IMR-90 (cell line): ENCODE measurements at regions not wholly inside any gene's neighbourhood (a gene's known extent, or its start where the extent isn't known, plus 50 kb on each side); places are given as distances from the start of the nearest gene placed in this dataset.

Experiments used
- ATAC-seq: fragments of 200-7000 bp; cut with Tn5 transposase; 2 replicates; pipeline ENCODE4 v1.9.1; 2020; ENCODE audit warnings: low read depth, mild to moderate bottlenecking, moderate library complexity
- BruUV-seq: library from RNA; stranded (reverse); fragments of 400-500 nt; replicated peaks from 2 replicates; lab custom pipeline; 2021; lab: Mats Ljungman, UMichigan
- CTCF ChIA-PET: fragments of 300-600 bp; formaldehyde crosslinking; extraction: SDS; loops from one replicate; lab custom pipeline; 2021; ENCODE audit warnings: antibody characterized with exemption; lab: Yijun Ruan, JAX
- POLR2A ChIA-PET: fragments of 300-600 bp; sonication (Branson Sonifier 250); formaldehyde crosslinking; loops from one replicate; lab custom pipeline; 2022; ENCODE audit warnings: antibody characterized with exemption; ENCODE audit not compliant: unreplicated experiment; lab: Charles Lee
- DNase-seq: peaks from one replicate; pipeline ENCODE4 v3.0.0; 2013
- H2AFZ ChIP-seq: replicated peaks from 2 replicates; pipeline ENCODE3; 2013; ENCODE audit warnings: low read length, mild to moderate bottlenecking; ENCODE audit not compliant: poor library complexity
- H2AK5ac ChIP-seq: 2 replicates; pipeline ENCODE4 v1.6.1; 2013; ENCODE audit warnings: low read depth, low read length, inconsistent platforms
- H2AK9ac ChIP-seq: replicated peaks from 2 replicates; pipeline ENCODE3; 2013; ENCODE audit warnings: mild to moderate bottlenecking, low read depth, low read length, moderate library complexity; ENCODE audit not compliant: poor library complexity
- H2BK120ac ChIP-seq: 2 replicates; pipeline ENCODE4 v1.6.1; 2013; ENCODE audit warnings: low read depth, low read length, inconsistent platforms
- H2BK15ac ChIP-seq: 3 replicates; pipeline ENCODE4 v1.6.1; 2013; ENCODE audit warnings: low read depth, low read length, inconsistent platforms
- H2BK20ac ChIP-seq: 2 replicates; pipeline ENCODE4 v1.6.1; 2013; ENCODE audit warnings: low read depth, mild to moderate bottlenecking, inconsistent platforms, low read length, moderate library complexity
- H2BK5ac ChIP-seq: 2 replicates; pipeline ENCODE4 v1.6.1; 2013; ENCODE audit warnings: mild to moderate bottlenecking, low read depth, low read length, inconsistent platforms; ENCODE audit not compliant: poor library complexity, severe bottlenecking
- H3K14ac ChIP-seq: replicated peaks from 2 replicates; pipeline ENCODE4 v1.6.1; 2013; ENCODE audit warnings: low read depth, low read length, inconsistent platforms
- H3K18ac ChIP-seq: 2 replicates; pipeline ENCODE4 v1.6.1; 2013; ENCODE audit warnings: low read depth, low read length, control low read depth
- H3K23ac ChIP-seq: 2 replicates; pipeline ENCODE4 v1.6.1; 2013; ENCODE audit warnings: low read depth, low read length, inconsistent platforms
- H3K27ac ChIP-seq: 2 replicates; pipeline ENCODE4 v1.5.1; 2013; ENCODE audit warnings: mild to moderate bottlenecking, control low read depth, low read length; ENCODE audit not compliant: insufficient read depth
- H3K27me3 ChIP-seq: 2 replicates; pipeline ENCODE4 v1.6.1; 2013; ENCODE audit warnings: low read length; ENCODE audit not compliant: control insufficient read depth, insufficient read depth
- H3K36me3 ChIP-seq: 2 replicates; pipeline ENCODE4 v1.6.1; 2013; ENCODE audit warnings: low read length, mixed read lengths; ENCODE audit not compliant: control insufficient read depth, insufficient read depth
- H3K4ac ChIP-seq: 2 replicates; pipeline ENCODE4 v1.6.1; 2013; ENCODE audit warnings: low read depth, low read length, inconsistent platforms
- H3K4me1 ChIP-seq: 2 replicates; pipeline ENCODE4 v1.6.1; 2013; ENCODE audit warnings: low read length, mixed read lengths; ENCODE audit not compliant: control insufficient read depth, insufficient read depth
- H3K4me2 ChIP-seq: 2 replicates; pipeline ENCODE4 v1.6.1; 2013; ENCODE audit warnings: low read depth, mild to moderate bottlenecking, control low read depth, low read length, moderate library complexity
- H3K4me3 ChIP-seq: 2 replicates; pipeline ENCODE4 v1.5.1; 2013; ENCODE audit warnings: low read depth, mild to moderate bottlenecking, control low read depth, low read length, moderate library complexity; ENCODE audit not compliant: insufficient read depth
- H3K56ac ChIP-seq: 2 replicates; pipeline ENCODE4 v1.6.1; 2013; ENCODE audit warnings: low read length, inconsistent platforms; ENCODE audit not compliant: insufficient read depth; ENCODE audit errors: extremely low read depth
- H3K79me1 ChIP-seq, 2 experiments: 2 replicates each; pipeline ENCODE4 v1.6.1; 2013; ENCODE audit warnings: low read length in 2 of 2, inconsistent platforms in 1 of 2, low read depth in 1 of 2
- H3K9ac ChIP-seq: 2 replicates; pipeline ENCODE4 v1.6.1; 2013; ENCODE audit warnings: low read depth, low read length, control low read depth
- H3K9me1 ChIP-seq: 2 replicates; pipeline ENCODE4 v1.6.1; 2013; ENCODE audit warnings: low read length, inconsistent platforms; ENCODE audit not compliant: insufficient read depth
- H3K9me3 ChIP-seq: 2 replicates; pipeline ENCODE4 v1.6.1; 2013; ENCODE audit warnings: low read length; ENCODE audit not compliant: control insufficient read depth, insufficient read depth
- H4K20me1 ChIP-seq: 2 replicates; pipeline ENCODE4 v1.6.1; 2013; ENCODE audit warnings: low read length, inconsistent platforms; ENCODE audit not compliant: insufficient read depth
- H4K5ac ChIP-seq: 2 replicates; pipeline ENCODE4 v1.6.1; 2013; ENCODE audit warnings: mild to moderate bottlenecking, low read depth, low read length, control low read depth
- H4K8ac ChIP-seq, 2 experiments: 2 replicates each; pipeline ENCODE4 v1.6.1; 2013; ENCODE audit warnings: low read depth in 2 of 2, low read length in 2 of 2, control low read depth in 1 of 2, inconsistent platforms in 1 of 2
- H4K91ac ChIP-seq: 2 replicates; pipeline ENCODE4 v1.6.1; 2013; ENCODE audit warnings: low read depth, low read length, inconsistent platforms; ENCODE audit not compliant: insufficient read depth
- BHLHE40 ChIP-seq: fragments of 150-350 bp; IDR thresholded peaks from 2 replicates; pipeline ENCODE4 v1.6.1; 2016; ENCODE audit warnings: mild to moderate bottlenecking, low read depth, low read length
- CEBPB ChIP-seq: IDR thresholded peaks from 2 replicates; pipeline ENCODE4 v1.6.1; 2012; ENCODE audit warnings: low read depth, low read length, improper control_type of control experiment
- CHD1 ChIP-seq: IDR thresholded peaks from 2 replicates; pipeline ENCODE4 v1.6.1; 2012; ENCODE audit warnings: low read depth, low read length, improper control_type of control experiment
- CTCF ChIP-seq: conservative IDR thresholded peaks from 2 replicates; pipeline ENCODE4 v1.5.1; 2012; ENCODE audit warnings: mild to moderate bottlenecking, low read depth, low read length, improper control_type of control experiment
- ELK1 ChIP-seq: fragments of 150-350 bp; IDR thresholded peaks from 2 replicates; pipeline ENCODE4 v1.6.1; 2016; ENCODE audit warnings: low read depth, mild to moderate bottlenecking, low read length, moderate library complexity, borderline replicate concordance
- FOS ChIP-seq: fragments of 150-350 bp; IDR thresholded peaks from 2 replicates; pipeline ENCODE4 v1.6.1; 2016; ENCODE audit warnings: low read depth, low read length
- MAFK ChIP-seq: IDR thresholded peaks from 2 replicates; pipeline ENCODE4 v1.6.1; 2012; ENCODE audit warnings: low read depth, low read length, improper control_type of control experiment
- MAZ ChIP-seq: IDR thresholded peaks from 2 replicates; pipeline ENCODE4 v1.6.1; 2012; ENCODE audit warnings: low read depth, mild to moderate bottlenecking, low read length, improper control_type of control experiment, moderate library complexity, borderline replicate concordance
- MXI1 ChIP-seq: IDR thresholded peaks from 2 replicates; pipeline ENCODE4 v1.6.1; 2012; ENCODE audit warnings: low read depth, mild to moderate bottlenecking, low read length, moderate library complexity, borderline replicate concordance
- NFE2L2 ChIP-seq: fragments of 150-350 bp; IDR thresholded peaks from 2 replicates; pipeline ENCODE4 v1.6.1; 2016; ENCODE audit warnings: low read depth, mild to moderate bottlenecking, low read length
- POLR2A ChIP-seq: IDR thresholded peaks from 2 replicates; pipeline ENCODE4 v1.6.1; 2012; ENCODE audit warnings: mild to moderate bottlenecking, low read depth, low read length
- RAD21 ChIP-seq: IDR thresholded peaks from 2 replicates; pipeline ENCODE4 v1.6.1; 2012; ENCODE audit warnings: low read length, improper control_type of control experiment
- RCOR1 ChIP-seq: IDR thresholded peaks from 2 replicates; pipeline ENCODE4 v1.6.1; 2012; ENCODE audit warnings: mild to moderate bottlenecking, low read length, improper control_type of control experiment; ENCODE audit not compliant: insufficient replicate concordance
- RFX5 ChIP-seq: IDR thresholded peaks from 2 replicates; pipeline ENCODE4 v1.8.0; 2012; ENCODE audit warnings: low read depth, mild to moderate bottlenecking, low read length, moderate library complexity
- SMC3 ChIP-seq: fragments of 150-350 bp; IDR thresholded peaks from 2 replicates; pipeline ENCODE4 v1.6.1; 2016; ENCODE audit warnings: low read depth, mild to moderate bottlenecking, antibody characterized with exemption, low read length, moderate library complexity
- USF2 ChIP-seq: fragments of 150-350 bp; IDR thresholded peaks from 2 replicates; pipeline ENCODE4 v1.6.1; 2017; ENCODE audit warnings: mild to moderate bottlenecking, antibody characterized with exemption, low read length, low read depth
- WGBS, 2 experiments: methylation state at CpG; one replicate each; pipeline versions ENCODE4 v1.1.5 to v1.1.7; 2013; ENCODE audit warnings: missing lambda C conversion rate in 2 of 2; ENCODE audit not compliant: insufficient read length in 1 of 2; ENCODE audit errors: extremely low coverage in 2 of 2; 5-methylcytosine and 5-hydroxymethylcytosine counted together
- dilution Hi-C: fragments of 300-500 bp; cut with HindIII; formaldehyde crosslinking; loops from one replicate; pipeline ENCODE4 v1.14.3; 2018; ENCODE audit warnings: low sequenced_read_pairs; ENCODE audit not compliant: unreplicated experiment
- in situ Hi-C: fragments of 300-500 bp; cut with MboI; formaldehyde crosslinking; loops from 3 replicates; pipeline ENCODE4 v1.14.3; 2019; ENCODE audit warnings: low sequenced_read_pairs, inconsistent platforms, mixed read lengths
- intact Hi-C: fragments of 100-400 bp; cut with micrococcal nuclease; formaldehyde crosslinking; loops from 2 replicates; pipeline ENCODE4 v1.10.0; 2022

- H3K9ac ChIP-seq, result no peak overlapping the region
- no peak overlapping the region for H2AFZ ChIP-seq
- H4K20me1 ChIP-seq, result no peaks in the 10 kb centered on the region
- H3K27me3 ChIP-seq, result no peaks in the 10 kb centered on the region
- intact Hi-C loops (no loop called here), dilution Hi-C loops (no loop called here), in situ Hi-C loops (no loop called here)
- no peak for DNase-seq
- no peak overlapping the region for H3K27ac ChIP-seq
- CTCF ChIA-PET, result no interaction called here
- H2AK5ac ChIP-seq, result no peak overlapping the region
- H3K4me2 ChIP-seq, result no peak overlapping the region
- H4K5ac ChIP-seq, result no peak overlapping the region
- no peak overlapping the region for H2AK9ac ChIP-seq
- no peak overlapping the region for H4K8ac ChIP-seq
- no peak overlapping the region for H3K4ac ChIP-seq
- H3K14ac ChIP-seq, result no peak overlapping the region
- H3K9me1 ChIP-seq, result no peaks in the 10 kb centered on the region
- no peak overlapping the region for H3K23ac ChIP-seq
- H3K56ac ChIP-seq, result no peak overlapping the region
- H3K79me1 ChIP-seq, result no peaks in the 10 kb centered on the region
- H2BK15ac ChIP-seq, result no peak overlapping the region
- no peak overlapping the region for H3K4me3 ChIP-seq
- H2BK5ac ChIP-seq, result no peak overlapping the region
- H3K4me1 ChIP-seq, result no peaks in the 10 kb centered on the region
- POLR2A ChIA-PET, result no interaction called here
- no TSS peak for BruUV-seq
- H2BK120ac ChIP-seq, result no peak overlapping the region
- no peak for TF ChIP-seq CHD1
- no peak for TF ChIP-seq RFX5
- TF ChIP-seq SMC3, result no peak
- no peak for TF ChIP-seq CTCF
- TF ChIP-seq ELK1, result no peak
- TF ChIP-seq FOS, result no peak
- TF ChIP-seq POLR2A, result no peak
- TF ChIP-seq CEBPB, result no peak
- TF ChIP-seq RAD21, result no peak
- TF ChIP-seq NFE2L2, result no peak
- no peak for TF ChIP-seq BHLHE40
- no peak for TF ChIP-seq MXI1
- no peak for TF ChIP-seq MAFK
- no peak for TF ChIP-seq USF2
- no peak for TF ChIP-seq RCOR1
- no peak for TF ChIP-seq MAZ
- H2BK20ac ChIP-seq, result no peak overlapping the region
- no peaks in the 10 kb centered on the region for H3K36me3 ChIP-seq
- H4K91ac ChIP-seq, result no peak overlapping the region
- H3K18ac ChIP-seq, result no peak overlapping the region
- no peaks in the 10 kb centered on the region for H3K9me3 ChIP-seq
- WGBS, 2 experiments, result 38% methylated on average over 2 of the region's 6 CpGs; no CpG with 5 or more reads in 1 of the 2 experiments
- no peak for ATAC-seq
Measured at GRCh38 chr7:25288556-25289307, 60.4 kb upstream of the NPVF start.
